GM23338 (cell line): ENCODE measurements at regions not wholly inside any gene's neighbourhood (a gene's known extent, or its start where the extent isn't known, plus 50 kb on each side); places are given as distances from the start of the nearest gene placed in this dataset.

Experiments used
- ATAC-seq: fragments of 200-7000 bp; cut with Tn5 transposase; 3 replicates; pipeline ENCODE4 v1.9.1; 2020
- DNase-seq: peaks from one replicate; pipeline ENCODE4 v3.0.0-alpha.2; 2015; ENCODE audit warnings: low spot score
- H2AFZ ChIP-seq: fragments of 200-600 bp; sonication (generic); 2 replicates; pipeline ENCODE4 v1.8.0; 2016; ENCODE audit warnings: antibody characterized with exemption, mild to moderate bottlenecking, moderate library complexity
- H3F3A ChIP-seq: fragments of 200-600 bp; sonication (generic); replicated peaks from 2 replicates; pipeline ENCODE4 v1.8.0; 2017; ENCODE audit warnings: antibody characterized with exemption, mixed run types, low read depth
- H3K27ac ChIP-seq: fragments of 200-600 bp; sonication (generic); 2 replicates; pipeline ENCODE4 v1.6.1; 2016; ENCODE audit warnings: low read depth
- H3K27me3 ChIP-seq: fragments of 200-600 bp; sonication (generic); 2 replicates; pipeline ENCODE4 v1.8.0; 2016; ENCODE audit warnings: mild to moderate bottlenecking, mixed run types, moderate library complexity; ENCODE audit not compliant: insufficient read depth
- H3K36me3 ChIP-seq: fragments of 200-600 bp; sonication (generic); 2 replicates; pipeline ENCODE4 v1.8.0; 2016; ENCODE audit warnings: mild to moderate bottlenecking; ENCODE audit not compliant: insufficient read depth
- H3K4me1 ChIP-seq: fragments of 200-600 bp; sonication (generic); 2 replicates; pipeline ENCODE4 v1.8.0; 2016; ENCODE audit warnings: mild to moderate bottlenecking, moderate library complexity; ENCODE audit not compliant: insufficient read depth
- H3K4me2 ChIP-seq: fragments of 200-600 bp; sonication (generic); 2 replicates; pipeline ENCODE4 v1.7.1; 2017; ENCODE audit warnings: mixed run types
- H3K4me3 ChIP-seq: fragments of 200-600 bp; sonication (generic); 2 replicates; pipeline ENCODE4 v1.6.1; 2016; ENCODE audit warnings: mixed run types
- H3K79me2 ChIP-seq: fragments of 200-600 bp; sonication (generic); replicated peaks from 2 replicates; pipeline ENCODE4 v1.8.0; 2017; ENCODE audit warnings: mild to moderate bottlenecking; ENCODE audit not compliant: insufficient read depth
- H3K9me2 ChIP-seq: fragments of 200-600 bp; sonication (generic); 2 replicates; pipeline ENCODE4 v1.8.0; 2017; ENCODE audit not compliant: insufficient read depth
- H4K20me1 ChIP-seq: fragments of 200-600 bp; sonication (generic); replicated peaks from 2 replicates; pipeline ENCODE4 v1.8.0; 2017; ENCODE audit warnings: mild to moderate bottlenecking; ENCODE audit not compliant: insufficient read depth
- H3K27ac Mint-ChIP-seq: 2 replicates; pipeline ENCODE4 v1.8.0; 2020; ENCODE audit warnings: inconsistent platforms, mild to moderate bottlenecking, moderate library complexity, mixed read lengths
- H3K27me3 Mint-ChIP-seq: 3 replicates; pipeline ENCODE4 v1.8.0; 2022; ENCODE audit warnings: low read depth, mild to moderate bottlenecking, moderate library complexity, mixed read lengths, inconsistent platforms; ENCODE audit not compliant: insufficient read depth, poor library complexity
- H3K36me3 Mint-ChIP-seq: 3 replicates; pipeline ENCODE4 v1.8.0; 2021; ENCODE audit warnings: low read depth, mild to moderate bottlenecking, inconsistent platforms, moderate library complexity, mixed read lengths
- H3K4me1 Mint-ChIP-seq: 3 replicates; pipeline ENCODE4 v1.8.0; 2020; ENCODE audit warnings: mild to moderate bottlenecking, inconsistent platforms, mixed read lengths
- H3K4me3 Mint-ChIP-seq: 3 replicates; pipeline ENCODE4 v1.8.0; 2021; ENCODE audit warnings: moderate library complexity, mild to moderate bottlenecking, inconsistent platforms, mixed read lengths
- H3K9me3 Mint-ChIP-seq: 3 replicates; pipeline ENCODE4 v1.8.0; 2020; ENCODE audit warnings: moderate library complexity, mild to moderate bottlenecking, inconsistent platforms, mixed read lengths
- CREB1 ChIP-seq: fragments of 250-450 bp; sonication (Bioruptor Pico); IDR thresholded peaks from 2 replicates; pipeline ENCODE4 v1.5.0; 2020; ENCODE audit warnings: low read depth, mild to moderate bottlenecking, moderate library complexity
- CTCF ChIP-seq, 2 experiments: fragments of 200-600 bp in 1 of 2; sonication (generic) in 1 of 2; conservative IDR thresholded peaks; 2 replicates each; pipeline versions ENCODE4 v1.5.1 to v1.6.1; 2016 to 2017; ENCODE audit warnings: antibody characterized with exemption in 2 of 2, low read depth in 2 of 2, mild to moderate bottlenecking in 2 of 2, moderate library complexity in 1 of 2
- ETS1 ChIP-seq: IDR thresholded peaks from 2 replicates; pipeline ENCODE4 v1.6.1; 2016; ENCODE audit warnings: antibody characterized with exemption
- EZH2 ChIP-seq: fragments of 200-600 bp; sonication (generic); IDR thresholded peaks from one replicate; pipeline ENCODE4 v1.8.0; 2017; ENCODE audit warnings: antibody characterized with exemption, mild to moderate bottlenecking, low read depth; ENCODE audit not compliant: unreplicated experiment
- EZH2phosphoT487 ChIP-seq: fragments of 200-600 bp; sonication (generic); IDR thresholded peaks from one replicate; pipeline ENCODE4 v1.8.1; 2018; ENCODE audit warnings: antibody characterized with exemption; ENCODE audit not compliant: unreplicated experiment
- NANOG ChIP-seq: IDR thresholded peaks from 2 replicates; pipeline ENCODE4 v1.6.1; 2016; ENCODE audit warnings: antibody characterized with exemption, borderline replicate concordance
- REST ChIP-seq: IDR thresholded peaks from one replicate; pipeline ENCODE4 v1.6.1; 2018; ENCODE audit warnings: antibody characterized with exemption; ENCODE audit not compliant: unreplicated experiment
- STAT1 ChIP-seq: IDR thresholded peaks from one replicate; pipeline ENCODE4 v1.6.1; 2016; ENCODE audit warnings: antibody characterized with exemption; ENCODE audit not compliant: unreplicated experiment
- ZNF114 ChIP-seq: fragments of 250-450 bp; sonication (Bioruptor Pico); IDR thresholded peaks from 2 replicates; pipeline ENCODE4 v1.5.0; 2020; ENCODE audit warnings: mild to moderate bottlenecking, moderate library complexity
- ZNF462 ChIP-seq: fragments of 250-450 bp; sonication (Bioruptor Pico); IDR thresholded peaks from 2 replicates; pipeline ENCODE4 v1.5.0; 2020; ENCODE audit warnings: mild to moderate bottlenecking, moderate library complexity

- no peak for TF ChIP-seq CTCF (conservative IDR thresholded peaks at IDR 0.05; ENCODE audit: low read depth in 2 of 2)
- no peak for TF ChIP-seq STAT1
- no peak for TF ChIP-seq CREB1 (CRISPR knock-in tag)
- no peak for TF ChIP-seq NANOG
- no peak for TF ChIP-seq REST
These were observed 236.8 kb downstream of the LRRN1 start (continued) for GRCh38 chr3:4036046-4036445.

GRCh38 chr3:4038351-4038750, 239.1 kb downstream of the LRRN1 start:
- H3F3A ChIP-seq = no peaks in the 10 kb centered on the region
- no peaks in the 10 kb centered on the region for H3K27me3 ChIP-seq
- H3K4me1 Mint-ChIP-seq = no peaks in the 10 kb centered on the region
- no peaks in the 10 kb centered on the region for H3K79me2 ChIP-seq
- H2AFZ ChIP-seq = no peak overlapping the region
- DNase-seq (no peak), ATAC-seq (no peak)
- no peak overlapping the region for H3K4me3 Mint-ChIP-seq
- H3K4me3 ChIP-seq = no peak overlapping the region
- no peak overlapping the region for H3K4me2 ChIP-seq
- H3K36me3 Mint-ChIP-seq = no peaks in the 10 kb centered on the region
- H3K27me3 Mint-ChIP-seq = peaks cover 4% of the 10 kb centered on the region
- no peaks in the 10 kb centered on the region for H3K9me2 ChIP-seq
- H3K27ac Mint-ChIP-seq = no peak overlapping the region
- H3K27ac ChIP-seq = no peak overlapping the region
- peaks cover 64% of the 10 kb centered on the region for H3K9me3 Mint-ChIP-seq
- no peaks in the 10 kb centered on the region for H3K36me3 ChIP-seq
- no peaks in the 10 kb centered on the region for H4K20me1 ChIP-seq
- H3K4me1 ChIP-seq = no peaks in the 10 kb centered on the region
- no peak for TF ChIP-seq ZNF114
- no peak for TF ChIP-seq ETS1
- TF ChIP-seq EZH2 = no peak
- TF ChIP-seq NANOG = no peak
- no peak for TF ChIP-seq CREB1 (CRISPR knock-in tag)
- no peak for TF ChIP-seq EZH2phosphoT487
- TF ChIP-seq ZNF462 = no peak
